ENCODE measurements at regions not wholly inside any gene's neighbourhood (a gene's known extent, or its start where the extent isn't known, plus 50 kb on each side); places are given as distances from the start of the nearest gene placed in this dataset.

GRCh38 chr5:109574985-109575384 lies 114.7 kb upstream of the MAN2A1 start:
- ATAC-seq, result no peak
- no peak overlapping the region for H3K4me3 ChIP-seq

DNA sequence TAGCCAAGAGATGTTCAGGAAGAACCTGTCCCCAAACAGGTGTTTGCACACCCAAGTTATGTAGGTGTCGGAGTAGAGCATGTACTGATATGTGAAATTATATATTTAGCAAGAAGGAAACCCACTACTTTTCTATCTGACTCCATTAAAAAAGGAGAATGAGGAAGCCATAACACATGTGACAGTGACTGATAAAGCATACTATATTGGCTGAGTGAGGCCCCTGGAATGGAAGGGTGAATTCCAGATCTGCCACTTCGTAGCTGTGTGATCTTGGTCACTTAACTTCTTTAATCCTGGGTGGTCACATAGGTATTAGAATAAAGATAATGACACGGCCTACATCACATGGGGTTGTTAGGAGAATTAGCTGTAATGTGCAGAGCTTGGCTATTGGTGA lies 116.0 kb upstream of the MAN2A1 start:
- Histone ChIP-seq H3K4me1 (no peaks in the 10 kb centered on the region), H3K4me3 (no peak overlapping the region), H3K9me3 (no peaks in the 10 kb centered on the region), H3K27ac (no peak overlapping the region), H3K27me3 (ENCODE audit: insufficient read depth in 3 of 3, low read length in 2 of 3) (peaks cover 0 to 2% (median 0%) of the 10 kb centered on the region in 3 donors), H3K36me3 (ENCODE audit: insufficient read depth in 1 of 2, low read depth in 1 of 2) (no peaks in the 10 kb centered on the region)
- intact Hi-C loops (cut with DNase I), result no loop called here
- DNase-seq (no peak), ATAC-seq (no peak)
- 84 to 86% (median 85%) methylated on average over 3 of the region's 3 CpGs for WGBS, 3 donors
- no peak for TF ChIP-seq CTCF (IDR thresholded peaks at IDR 0.05)

More at GRCh38 chr5:109574985-109575384, 114.7 kb upstream of the MAN2A1 start:
- peaks cover 0 to 2% (median 0%) of the 10 kb centered on the region in 3 donors for H3K27me3 ChIP-seq (ENCODE audit: insufficient read depth in 3 of 3, low read length in 2 of 3)
- no peak for TF ChIP-seq CTCF (IDR thresholded peaks at IDR 0.05)
- no peaks in the 10 kb centered on the region for H3K9me3 ChIP-seq
- H3K36me3 ChIP-seq (ENCODE audit: insufficient read depth in 1 of 2, low read depth in 1 of 2), result no peaks in the 10 kb centered on the region
- DNase-seq, result no peak
- intact Hi-C loops (cut with DNase I), result no loop called here
- no peak overlapping the region for H3K27ac ChIP-seq
- H3K4me1 ChIP-seq, result no peaks in the 10 kb centered on the region

GRCh38 chr5:109573256-109573655 lies 116.5 kb upstream of the MAN2A1 start:
- no peak for TF ChIP-seq CTCF (IDR thresholded peaks at IDR 0.05)
- Histone ChIP-seq H3K36me3 (ENCODE audit: insufficient read depth in 1 of 2, low read depth in 1 of 2) (no peaks in the 10 kb centered on the region), H3K27ac (no peak overlapping the region), H3K4me3 (no peak overlapping the region), H3K9me3 (no peaks in the 10 kb centered on the region), H3K27me3 (ENCODE audit: insufficient read depth in 3 of 3, low read length in 2 of 3) (peaks cover 0 to 2% (median 0%) of the 10 kb centered on the region in 3 donors), H3K4me1 (no peaks in the 10 kb centered on the region)
- intact Hi-C loops (cut with DNase I), result no loop called here
- DNase-seq (no peak), ATAC-seq (no peak)
- WGBS, 3 donors, result 83 to 87% (median 87%) methylated on average over 4 of the region's 4 CpGs

DNA sequence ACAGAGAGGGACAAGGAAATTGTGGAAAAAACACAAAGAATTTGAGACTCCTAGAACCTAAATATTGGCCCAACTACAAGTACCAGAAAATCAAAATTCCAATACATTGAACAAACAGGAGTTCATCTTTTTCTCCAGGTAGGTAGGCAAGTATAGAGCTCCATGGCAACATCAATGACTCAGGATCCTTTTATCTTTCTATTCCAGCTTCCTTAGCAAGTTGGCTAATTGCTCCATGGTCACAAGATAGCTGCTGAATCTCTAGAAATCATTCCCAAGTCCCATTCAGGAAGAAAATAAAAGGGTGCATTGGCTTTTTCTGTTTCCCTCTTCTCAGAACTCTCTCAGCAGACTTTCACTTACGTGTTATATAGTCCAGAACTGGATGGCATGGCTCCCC lies 117.9 kb upstream of the MAN2A1 start:
- no peak for TF ChIP-seq CTCF (IDR thresholded peaks at IDR 0.05)
- Histone ChIP-seq H3K9me3 (no peaks in the 10 kb centered on the region), H3K27ac (no peak overlapping the region), H3K36me3 (ENCODE audit: insufficient read depth in 1 of 2, low read depth in 1 of 2) (no peaks in the 10 kb centered on the region), H3K4me1 (no peaks in the 10 kb centered on the region), H3K27me3 (ENCODE audit: insufficient read depth in 3 of 3, low read length in 2 of 3) (peaks cover 0 to 2% (median 0%) of the 10 kb centered on the region in 3 donors), H3K4me3 (no peak overlapping the region)
- intact Hi-C loops (cut with DNase I), result no loop called here
- DNase-seq (no peak), ATAC-seq (no peak)
- 79 to 83% (median 82%) methylated on average over 1 of the region's 1 CpG for WGBS, 3 donors

DNA sequence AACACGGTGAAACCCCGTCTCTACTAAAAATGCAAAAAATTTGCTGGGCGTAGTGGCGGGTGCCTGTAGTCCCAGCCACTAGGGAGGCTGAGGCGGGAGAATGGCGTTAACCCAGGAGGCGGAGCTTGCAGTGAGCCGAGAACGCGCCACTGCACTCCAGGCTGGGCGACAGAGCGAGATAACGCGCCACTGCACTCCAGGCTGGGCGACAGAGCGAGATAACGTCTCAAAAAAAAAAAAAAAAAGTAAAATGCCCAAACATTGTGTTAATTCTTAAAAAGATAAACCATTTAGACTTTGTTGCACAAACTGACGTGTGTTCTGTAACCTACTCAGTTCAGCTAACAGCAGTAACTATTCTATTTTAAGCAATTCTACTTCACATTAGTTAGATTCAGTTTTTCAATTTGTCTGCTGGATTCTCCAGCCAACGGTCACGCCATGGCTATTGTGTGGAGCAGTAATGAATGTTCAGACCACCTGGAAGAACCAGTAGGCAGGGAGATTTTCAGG lies 119.3 kb upstream of the MAN2A1 start:
- ATAC-seq (no peak), DNase-seq (no peak)
- no peak for TF ChIP-seq CTCF (IDR thresholded peaks at IDR 0.05)
- Histone ChIP-seq H3K4me3 (no peak overlapping the region), H3K36me3 (ENCODE audit: insufficient read depth in 1 of 2, low read depth in 1 of 2) (no peaks in the 10 kb centered on the region), H3K27me3 (ENCODE audit: insufficient read depth in 3 of 3, low read length in 2 of 3) (peaks cover 0 to 2% (median 0%) of the 10 kb centered on the region in 3 donors), H3K27ac (no peak overlapping the region), H3K4me1 (no peaks in the 10 kb centered on the region), H3K9me3 (no peaks in the 10 kb centered on the region)
- 91 to 94% (median 92%) methylated on average over 20 of the region's 20 CpGs for WGBS, 3 donors
- intact Hi-C loops (cut with DNase I), result no loop called here
